Loucy (cell line): ENCODE measurements at regions not wholly inside any gene's neighbourhood (a gene's known extent, or its start where the extent isn't known, plus 50 kb on each side); places are given as distances from the start of the nearest gene placed in this dataset.

Experiments
- H2AFZ ChIP-seq: fragments of 200-600 bp; sonication (generic); 2 replicates; pipeline ENCODE4 v1.6.0; 2016; ENCODE audit warnings: antibody characterized with exemption, mild to moderate bottlenecking, low read length, moderate library complexity
- H3F3A ChIP-seq: fragments of 200-600 bp; 2 replicates; pipeline ENCODE4 v1.6.0; 2016; ENCODE audit warnings: antibody characterized with exemption, low read depth, mild to moderate bottlenecking
- H3K27me3 ChIP-seq: fragments of 200-600 bp; sonication (generic); 2 replicates; pipeline ENCODE4 v1.6.1; 2014; ENCODE audit warnings: low read length, mild to moderate bottlenecking; ENCODE audit not compliant: insufficient read depth, poor library complexity, severe bottlenecking
- H3K36me3 ChIP-seq: fragments of 200-600 bp; sonication (generic); 2 replicates; pipeline ENCODE4 v1.6.1; 2016; ENCODE audit warnings: low read length; ENCODE audit not compliant: insufficient read depth
- H3K4me1 ChIP-seq: fragments of 200-600 bp; sonication (generic); 2 replicates; pipeline ENCODE4 v1.5.1; 2014; ENCODE audit warnings: low read length, mild to moderate bottlenecking; ENCODE audit not compliant: insufficient read depth, poor library complexity, severe bottlenecking
- H3K4me2 ChIP-seq: fragments of 200-600 bp; sonication (generic); 2 replicates; pipeline ENCODE4 v1.6.0; 2014; ENCODE audit warnings: antibody characterized with exemption, low read length, low read depth, mild to moderate bottlenecking; ENCODE audit not compliant: poor library complexity, severe bottlenecking
- H3K4me3 ChIP-seq: fragments of 200-600 bp; sonication (generic); 2 replicates; pipeline ENCODE4 v1.5.1; 2014; ENCODE audit warnings: low read length, mild to moderate bottlenecking, mixed read lengths; ENCODE audit not compliant: poor library complexity, severe bottlenecking
- H3K79me2 ChIP-seq: fragments of 200-600 bp; sonication (generic); 2 replicates; pipeline ENCODE4 v1.6.1; 2014; ENCODE audit warnings: low read length; ENCODE audit not compliant: insufficient read depth
- H3K9ac ChIP-seq: fragments of 200-600 bp; sonication (generic); 2 replicates; pipeline ENCODE4 v1.6.0; 2014; ENCODE audit warnings: mild to moderate bottlenecking, low read depth, low read length, moderate library complexity; ENCODE audit not compliant: poor library complexity, severe bottlenecking
- H3K9me2 ChIP-seq: fragments of 200-600 bp; sonication (generic); replicated peaks from 2 replicates; pipeline ENCODE4 v1.6.1; 2016; ENCODE audit warnings: low read depth, low read length, mixed read lengths
- H3K9me3 ChIP-seq: fragments of 200-600 bp; sonication (generic); 2 replicates; pipeline ENCODE4 v1.6.1; 2014; ENCODE audit warnings: mild to moderate bottlenecking, antibody characterized with exemption, low read length, low read depth; ENCODE audit not compliant: insufficient read depth
- H4K20me1 ChIP-seq: fragments of 200-600 bp; sonication (generic); 2 replicates; pipeline ENCODE4 v1.6.0; 2014; ENCODE audit warnings: antibody characterized with exemption, low read length, mild to moderate bottlenecking; ENCODE audit not compliant: insufficient read depth, poor library complexity, severe bottlenecking
- CTCF ChIP-seq: fragments of 200-600 bp; sonication (generic); conservative IDR thresholded peaks from 2 replicates; pipeline ENCODE4 v1.5.1; 2014; ENCODE audit warnings: mild to moderate bottlenecking, antibody characterized with exemption, low read length
- EZH2phosphoT487 ChIP-seq: fragments of 200-600 bp; IDR thresholded peaks from 2 replicates; pipeline ENCODE4 v1.6.1; 2018; ENCODE audit warnings: antibody characterized with exemption, mild to moderate bottlenecking, moderate library complexity, borderline replicate concordance

- H3K4me1 ChIP-seq: peaks cover under 1% of the 10 kb centered on the region
- no peak overlapping the region for H3K4me3 ChIP-seq
- H3K27me3 ChIP-seq: no peaks in the 10 kb centered on the region
- no peaks in the 10 kb centered on the region for H3K9me2 ChIP-seq
- no peaks in the 10 kb centered on the region for H3K36me3 ChIP-seq
- no peaks in the 10 kb centered on the region for H4K20me1 ChIP-seq
- H3K79me2 ChIP-seq: no peaks in the 10 kb centered on the region
- TF ChIP-seq EZH2phosphoT487 (no peak), CTCF (no peak)
- H3F3A ChIP-seq: no peaks in the 10 kb centered on the region
- no peak overlapping the region for H2AFZ ChIP-seq
- H3K4me2 ChIP-seq: no peak overlapping the region
- no peaks in the 10 kb centered on the region for H3K9me3 ChIP-seq
- H3K9ac ChIP-seq: no peak overlapping the region
Observed at GRCh38 chr9:126223798-126224531, 102.7 kb upstream of the MVB12B start.

GRCh38 chr9:126225611-126226609 is 100.7 kb upstream of the MVB12B start:
- H3K4me1 ChIP-seq: no peaks in the 10 kb centered on the region
- no peak overlapping the region for H3K4me2 ChIP-seq
- no peaks in the 10 kb centered on the region for H3K79me2 ChIP-seq
- no peaks in the 10 kb centered on the region for H3K9me2 ChIP-seq
- no peaks in the 10 kb centered on the region for H3F3A ChIP-seq
- no peak overlapping the region for H2AFZ ChIP-seq
- H3K36me3 ChIP-seq: no peaks in the 10 kb centered on the region
- no peak overlapping the region for H3K4me3 ChIP-seq
- H3K27me3 ChIP-seq: no peaks in the 10 kb centered on the region
- TF ChIP-seq EZH2phosphoT487 (no peak), CTCF (no peak)
- H3K9ac ChIP-seq: no peak overlapping the region
- no peaks in the 10 kb centered on the region for H4K20me1 ChIP-seq
- no peaks in the 10 kb centered on the region for H3K9me3 ChIP-seq

DNA sequence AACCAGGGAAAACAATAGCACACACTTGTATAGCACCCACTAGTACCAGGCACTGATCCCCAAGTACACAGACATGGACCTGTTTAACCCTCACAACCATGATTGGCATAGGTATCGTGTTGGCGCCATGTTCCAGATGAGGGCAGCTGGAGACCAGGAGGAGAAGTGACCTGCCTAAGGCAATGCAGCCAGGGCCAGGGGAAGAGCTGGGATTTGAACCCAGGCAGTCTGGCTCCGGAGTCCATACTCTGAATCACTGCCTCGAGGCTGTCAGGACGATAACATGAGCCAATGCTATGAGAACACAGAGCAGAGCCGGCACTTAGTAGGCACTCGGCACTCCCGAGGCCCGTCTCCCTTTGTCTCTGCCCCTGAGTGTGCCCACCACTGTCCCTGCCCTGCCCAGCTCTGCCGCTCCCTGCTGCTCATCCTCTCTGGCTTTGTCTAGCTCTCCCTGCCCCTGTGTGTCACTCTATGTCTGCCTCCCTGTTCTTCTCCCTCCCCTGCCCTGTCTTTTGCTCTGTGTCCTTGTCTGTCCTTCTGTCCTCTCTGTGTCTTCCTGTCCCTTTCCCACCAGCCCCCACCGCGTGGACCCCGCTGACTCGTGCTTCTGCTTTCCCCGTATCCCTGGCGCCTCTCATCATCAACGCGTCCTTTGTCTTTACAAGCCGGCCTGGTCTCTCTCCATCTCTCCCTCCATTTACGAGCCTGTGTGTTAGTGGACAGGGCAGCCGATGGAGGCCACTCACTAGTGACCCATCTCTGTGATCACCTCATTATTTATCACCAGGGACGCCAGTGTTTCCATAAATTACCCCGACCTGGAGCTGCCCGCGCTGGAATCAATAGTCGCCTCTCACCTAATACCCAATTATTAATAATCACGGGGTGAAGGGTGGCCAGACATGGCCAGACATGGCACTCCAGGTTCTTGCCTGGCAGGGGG is 99.4 kb upstream of the MVB12B start:
- Histone ChIP-seq H3K4me2 (no peak overlapping the region), H3K9me3 (no peaks in the 10 kb centered on the region), H3K36me3 (no peaks in the 10 kb centered on the region), H3K4me1 (no peaks in the 10 kb centered on the region), H3K27me3 (no peaks in the 10 kb centered on the region), H3K9ac (no peak overlapping the region), H3K79me2 (no peaks in the 10 kb centered on the region), H3K4me3 (no peak overlapping the region), H2AFZ (no peak overlapping the region), H4K20me1 (no peaks in the 10 kb centered on the region), H3K9me2 (no peaks in the 10 kb centered on the region), H3F3A (no peaks in the 10 kb centered on the region)
- TF ChIP-seq EZH2phosphoT487 (no peak), CTCF (no peak)
